Natural killer cell treated with Interleukin-12 subunit alpha and Interleukin-12 subunit beta and Interleukin-15 and Interleukin-18, amount 100 ng/mL, for 72 hours (primary cell): ENCODE measurements at regions not wholly inside any gene's neighbourhood (a gene's known extent, or its start where the extent isn't known, plus 50 kb on each side); places are given as distances from the start of the nearest gene placed in this dataset.
"Not testable (repeated sequence)": the region's sequence is repeated elsewhere in the genome, so short reads cannot be mapped to it uniquely, and the experiment has no call there.

Experiments
- ATAC-seq, 2 donors: fragments of 150-1000 bp; cut with Tn5 transposase in 1 of 2; sonication (Bioruptor Pico), chemical (Tn5 transposase) in 1 of 2; 2 replicates each; pipeline ENCODE4 v1.10.0; 2021
- DNase-seq: peaks from one replicate; pipeline ENCODE4 v3.0.0; 2022; ENCODE audit warnings: low spot score
- H3K27ac Mint-ChIP-seq, 2 donors: 1 replicate in 1 of 2; 2 replicates in 1 of 2; pipeline ENCODE4 v1.8.0; 2022; ENCODE audit warnings: mixed read lengths in 2 of 2, mild to moderate bottlenecking in 1 of 2, moderate library complexity in 1 of 2
- H3K27me3 Mint-ChIP-seq, 2 donors: 1 replicate in 1 of 2; 2 replicates in 1 of 2; pipeline ENCODE4 v1.8.0; 2022; ENCODE audit warnings: mixed read lengths in 2 of 2
- H3K36me3 Mint-ChIP-seq: one replicate; pipeline ENCODE4 v1.8.0; 2022; ENCODE audit warnings: mixed read lengths
- H3K4me1 Mint-ChIP-seq, 2 donors: 1 replicate in 1 of 2; 2 replicates in 1 of 2; pipeline ENCODE4 v1.8.0; 2022; ENCODE audit warnings: low read depth in 2 of 2, mixed read lengths in 2 of 2, mild to moderate bottlenecking in 1 of 2
- H3K4me3 Mint-ChIP-seq: one replicate; pipeline ENCODE4 v1.8.0; 2022; ENCODE audit warnings: mixed read lengths
- H3K9me3 Mint-ChIP-seq: 2 replicates; pipeline ENCODE4 v1.8.0; 2022; ENCODE audit warnings: mixed read lengths

GRCh38 chr3:161689584-161690298 is 193.1 kb downstream of the OTOL1 start:
- no peaks in the 10 kb centered on the region for H3K27me3 Mint-ChIP-seq
- H3K4me3 Mint-ChIP-seq = no peak overlapping the region
- no peak for ATAC-seq
- H3K9me3 Mint-ChIP-seq = peaks cover 9% of the 10 kb centered on the region
- peaks cover 6% of the 10 kb centered on the region for H3K36me3 Mint-ChIP-seq
- no peak for DNase-seq
- H3K27ac Mint-ChIP-seq = no peak overlapping the region
- H3K4me1 Mint-ChIP-seq = no peaks in the 10 kb centered on the region

- H3K36me3 Mint-ChIP-seq = peaks cover 6% of the 10 kb centered on the region
- no peak overlapping the region for H3K27ac Mint-ChIP-seq
- ATAC-seq = no peak
- DNase-seq = no peak
- no peak overlapping the region for H3K4me3 Mint-ChIP-seq
- no peaks in the 10 kb centered on the region for H3K27me3 Mint-ChIP-seq
- H3K4me1 Mint-ChIP-seq = no peaks in the 10 kb centered on the region
- H3K9me3 Mint-ChIP-seq = peaks cover 6% of the 10 kb centered on the region
Measured at GRCh38 chr3:161690299-161690620, 193.7 kb downstream of the OTOL1 start.

- Mint-ChIP-seq H3K36me3 (no peaks in the 10 kb centered on the region), H3K27me3 (no peaks in the 10 kb centered on the region), H3K27ac (no peak overlapping the region), H3K4me1 (no peaks in the 10 kb centered on the region), H3K4me3 (no peak overlapping the region), H3K9me3 (no peaks in the 10 kb centered on the region)
- no peak for DNase-seq
- ATAC-seq = no peak
Measured at GRCh38 chr3:161691677-161692076, 195.1 kb downstream of the OTOL1 start.

GRCh38 chr3:161694682-161695564 is 198.3 kb downstream of the OTOL1 start:
- Mint-ChIP-seq H3K4me1 (no peaks in the 10 kb centered on the region), H3K36me3 (no peaks in the 10 kb centered on the region), H3K9me3 (no peaks in the 10 kb centered on the region), H3K27ac (no peak overlapping the region), H3K4me3 (no peak overlapping the region), H3K27me3 (no peaks in the 10 kb centered on the region)
- DNase-seq (no peak), ATAC-seq (no peak)

- no peak overlapping the region for H3K27ac Mint-ChIP-seq
- no peaks in the 10 kb centered on the region for H3K36me3 Mint-ChIP-seq
- H3K9me3 Mint-ChIP-seq = no peaks in the 10 kb centered on the region
- H3K27me3 Mint-ChIP-seq = no peaks in the 10 kb centered on the region
- no peak overlapping the region for H3K4me3 Mint-ChIP-seq
- H3K4me1 Mint-ChIP-seq = no peaks in the 10 kb centered on the region
- DNase-seq = no peak
- ATAC-seq = no peak
Measured at GRCh38 chr3:161695811-161696210, 199.2 kb downstream of the OTOL1 start.

- Mint-ChIP-seq H3K27ac (no peak overlapping the region), H3K36me3 (no peaks in the 10 kb centered on the region), H3K27me3 (no peaks in the 10 kb centered on the region), H3K4me1 (no peaks in the 10 kb centered on the region), H3K9me3 (peaks cover 8% of the 10 kb centered on the region), H3K4me3 (no peak overlapping the region)
- no peak for DNase-seq
- no peak for ATAC-seq
Measured at GRCh38 chr3:161700998-161701397, 204.4 kb downstream of the OTOL1 start.

GRCh38 chr3:161707253-161707652 is 210.6 kb downstream of the OTOL1 start:
- H3K9me3 Mint-ChIP-seq = peaks cover 18% of the 10 kb centered on the region
- not testable (repeated sequence) for H3K4me3 Mint-ChIP-seq, H3K27me3 Mint-ChIP-seq, H3K36me3 Mint-ChIP-seq, H3K27ac Mint-ChIP-seq, DNase-seq, H3K4me1 Mint-ChIP-seq, ATAC-seq

- no peak for ATAC-seq
Measured at GRCh38 chr3:161713731-161714130, 217.1 kb downstream of the OTOL1 start.

GRCh38 chr3:161731968-161732367 is 235.4 kb downstream of the OTOL1 start:
- no peaks in the 10 kb centered on the region for H3K36me3 Mint-ChIP-seq
- H3K4me1 Mint-ChIP-seq = no peaks in the 10 kb centered on the region
- no peaks in the 10 kb centered on the region for H3K27me3 Mint-ChIP-seq
- DNase-seq = no peak
- H3K27ac Mint-ChIP-seq = no peak overlapping the region
- no peak overlapping the region for H3K4me3 Mint-ChIP-seq
- peaks cover 3% of the 10 kb centered on the region for H3K9me3 Mint-ChIP-seq
- ATAC-seq = no peak

More at GRCh38 chr3:161713731-161714130, 217.1 kb downstream of the OTOL1 start:
- DNase-seq = no peak
- H3K36me3 Mint-ChIP-seq = peaks cover 4% of the 10 kb centered on the region
- no peaks in the 10 kb centered on the region for H3K27me3 Mint-ChIP-seq
- H3K4me3 Mint-ChIP-seq = no peak overlapping the region
- H3K4me1 Mint-ChIP-seq = no peaks in the 10 kb centered on the region
- H3K9me3 Mint-ChIP-seq = peaks cover 8% of the 10 kb centered on the region
- no peak overlapping the region for H3K27ac Mint-ChIP-seq

- no peaks in the 10 kb centered on the region for H3K4me1 Mint-ChIP-seq
- no peak for ATAC-seq
- no peak overlapping the region for H3K4me3 Mint-ChIP-seq
- no peaks in the 10 kb centered on the region for H3K36me3 Mint-ChIP-seq
- no peak overlapping the region for H3K27ac Mint-ChIP-seq
- H3K9me3 Mint-ChIP-seq = peaks cover 7% of the 10 kb centered on the region
- DNase-seq = no peak
- H3K27me3 Mint-ChIP-seq = no peaks in the 10 kb centered on the region
Measured at GRCh38 chr3:161737171-161737570, 240.6 kb downstream of the OTOL1 start.

- H3K27ac Mint-ChIP-seq = no peak overlapping the region
- H3K27me3 Mint-ChIP-seq = no peaks in the 10 kb centered on the region
- ATAC-seq (no peak), DNase-seq (no peak)
- H3K4me3 Mint-ChIP-seq = no peak overlapping the region
- no peaks in the 10 kb centered on the region for H3K4me1 Mint-ChIP-seq
- peaks cover 7% of the 10 kb centered on the region for H3K9me3 Mint-ChIP-seq
- no peaks in the 10 kb centered on the region for H3K36me3 Mint-ChIP-seq
Measured at GRCh38 chr3:161740421-161740820, 243.8 kb downstream of the OTOL1 start.

- Mint-ChIP-seq H3K9me3 (peaks cover 3% of the 10 kb centered on the region), H3K4me1 (no peaks in the 10 kb centered on the region), H3K36me3 (no peaks in the 10 kb centered on the region), H3K27ac (no peak overlapping the region), H3K27me3 (no peaks in the 10 kb centered on the region), H3K4me3 (no peak overlapping the region)
- ATAC-seq = no peak
- DNase-seq = no peak
Measured at GRCh38 chr3:161744366-161744765, 247.8 kb downstream of the OTOL1 start.

GRCh38 chr3:161745741-161746140 is 249.1 kb downstream of the OTOL1 start:
- H3K4me3 Mint-ChIP-seq = no peak overlapping the region
- peaks cover 3% of the 10 kb centered on the region for H3K9me3 Mint-ChIP-seq
- DNase-seq = no peak
- H3K27me3 Mint-ChIP-seq = no peaks in the 10 kb centered on the region
- no peak for ATAC-seq
- no peak overlapping the region for H3K27ac Mint-ChIP-seq
- no peaks in the 10 kb centered on the region for H3K36me3 Mint-ChIP-seq
- H3K4me1 Mint-ChIP-seq = no peaks in the 10 kb centered on the region

GRCh38 chr3:161748049-161748448 is 251.4 kb downstream of the OTOL1 start:
- no peaks in the 10 kb centered on the region for H3K27me3 Mint-ChIP-seq
- no peaks in the 10 kb centered on the region for H3K9me3 Mint-ChIP-seq
- ATAC-seq (no peak), DNase-seq (no peak)
- no peaks in the 10 kb centered on the region for H3K4me1 Mint-ChIP-seq
- H3K36me3 Mint-ChIP-seq = no peaks in the 10 kb centered on the region
- no peak overlapping the region for H3K4me3 Mint-ChIP-seq
- H3K27ac Mint-ChIP-seq = no peak overlapping the region
